ENCODE measurements at regions not wholly inside any gene's neighbourhood (a gene's known extent, or its start where the extent isn't known, plus 50 kb on each side); places are given as distances from the start of the nearest gene placed in this dataset.

GRCh38 chr3:75118779-75119178 is 504.3 kb upstream of the CNTN3 start:
- no peak for TF ChIP-seq CTCF (IDR thresholded peaks at IDR 0.05)
- no peak for TF ChIP-seq EZH2 (IDR thresholded peaks at IDR 0.05; ENCODE audit: borderline replicate concordance, insufficient read depth, low read depth, low read length, poor library complexity, severe bottlenecking)
